GM23338 (cell line): ENCODE measurements at regions not wholly inside any gene's neighbourhood (a gene's known extent, or its start where the extent isn't known, plus 50 kb on each side); places are given as distances from the start of the nearest gene placed in this dataset.

Experiments
- ATAC-seq: fragments of 200-7000 bp; cut with Tn5 transposase; 3 replicates; pipeline ENCODE4 v1.9.1; 2020
- DNase-seq: peaks from one replicate; pipeline ENCODE4 v3.0.0-alpha.2; 2015; ENCODE audit warnings: low spot score
- H2AFZ ChIP-seq: fragments of 200-600 bp; sonication (generic); 2 replicates; pipeline ENCODE4 v1.8.0; 2016; ENCODE audit warnings: antibody characterized with exemption, mild to moderate bottlenecking, moderate library complexity
- H3F3A ChIP-seq: fragments of 200-600 bp; sonication (generic); replicated peaks from 2 replicates; pipeline ENCODE4 v1.8.0; 2017; ENCODE audit warnings: antibody characterized with exemption, mixed run types, low read depth
- H3K27ac ChIP-seq: fragments of 200-600 bp; sonication (generic); 2 replicates; pipeline ENCODE4 v1.6.1; 2016; ENCODE audit warnings: low read depth
- H3K27me3 ChIP-seq: fragments of 200-600 bp; sonication (generic); 2 replicates; pipeline ENCODE4 v1.8.0; 2016; ENCODE audit warnings: mild to moderate bottlenecking, mixed run types, moderate library complexity; ENCODE audit not compliant: insufficient read depth
- H3K36me3 ChIP-seq: fragments of 200-600 bp; sonication (generic); 2 replicates; pipeline ENCODE4 v1.8.0; 2016; ENCODE audit warnings: mild to moderate bottlenecking; ENCODE audit not compliant: insufficient read depth
- H3K4me1 ChIP-seq: fragments of 200-600 bp; sonication (generic); 2 replicates; pipeline ENCODE4 v1.8.0; 2016; ENCODE audit warnings: mild to moderate bottlenecking, moderate library complexity; ENCODE audit not compliant: insufficient read depth
- H3K4me2 ChIP-seq: fragments of 200-600 bp; sonication (generic); 2 replicates; pipeline ENCODE4 v1.7.1; 2017; ENCODE audit warnings: mixed run types
- H3K4me3 ChIP-seq: fragments of 200-600 bp; sonication (generic); 2 replicates; pipeline ENCODE4 v1.6.1; 2016; ENCODE audit warnings: mixed run types
- H3K79me2 ChIP-seq: fragments of 200-600 bp; sonication (generic); replicated peaks from 2 replicates; pipeline ENCODE4 v1.8.0; 2017; ENCODE audit warnings: mild to moderate bottlenecking; ENCODE audit not compliant: insufficient read depth
- H3K9me2 ChIP-seq: fragments of 200-600 bp; sonication (generic); 2 replicates; pipeline ENCODE4 v1.8.0; 2017; ENCODE audit not compliant: insufficient read depth
- H4K20me1 ChIP-seq: fragments of 200-600 bp; sonication (generic); replicated peaks from 2 replicates; pipeline ENCODE4 v1.8.0; 2017; ENCODE audit warnings: mild to moderate bottlenecking; ENCODE audit not compliant: insufficient read depth
- H3K27ac Mint-ChIP-seq: 2 replicates; pipeline ENCODE4 v1.8.0; 2020; ENCODE audit warnings: inconsistent platforms, mild to moderate bottlenecking, moderate library complexity, mixed read lengths
- H3K27me3 Mint-ChIP-seq: 3 replicates; pipeline ENCODE4 v1.8.0; 2022; ENCODE audit warnings: low read depth, mild to moderate bottlenecking, moderate library complexity, mixed read lengths, inconsistent platforms; ENCODE audit not compliant: insufficient read depth, poor library complexity
- H3K36me3 Mint-ChIP-seq: 3 replicates; pipeline ENCODE4 v1.8.0; 2021; ENCODE audit warnings: low read depth, mild to moderate bottlenecking, inconsistent platforms, moderate library complexity, mixed read lengths
- H3K4me1 Mint-ChIP-seq: 3 replicates; pipeline ENCODE4 v1.8.0; 2020; ENCODE audit warnings: mild to moderate bottlenecking, inconsistent platforms, mixed read lengths
- H3K4me3 Mint-ChIP-seq: 3 replicates; pipeline ENCODE4 v1.8.0; 2021; ENCODE audit warnings: moderate library complexity, mild to moderate bottlenecking, inconsistent platforms, mixed read lengths
- H3K9me3 Mint-ChIP-seq: 3 replicates; pipeline ENCODE4 v1.8.0; 2020; ENCODE audit warnings: moderate library complexity, mild to moderate bottlenecking, inconsistent platforms, mixed read lengths
- CREB1 ChIP-seq: fragments of 250-450 bp; sonication (Bioruptor Pico); IDR thresholded peaks from 2 replicates; pipeline ENCODE4 v1.5.0; 2020; ENCODE audit warnings: low read depth, mild to moderate bottlenecking, moderate library complexity
- EZH2 ChIP-seq: fragments of 200-600 bp; sonication (generic); IDR thresholded peaks from one replicate; pipeline ENCODE4 v1.8.0; 2017; ENCODE audit warnings: antibody characterized with exemption, mild to moderate bottlenecking, low read depth; ENCODE audit not compliant: unreplicated experiment
- EZH2phosphoT487 ChIP-seq: fragments of 200-600 bp; sonication (generic); IDR thresholded peaks from one replicate; pipeline ENCODE4 v1.8.1; 2018; ENCODE audit warnings: antibody characterized with exemption; ENCODE audit not compliant: unreplicated experiment
- JUNB ChIP-seq: IDR thresholded peaks from one replicate; pipeline ENCODE4 v1.6.1; 2016; ENCODE audit warnings: antibody characterized with exemption; ENCODE audit not compliant: unreplicated experiment
- REST ChIP-seq: IDR thresholded peaks from one replicate; pipeline ENCODE4 v1.6.1; 2018; ENCODE audit warnings: antibody characterized with exemption; ENCODE audit not compliant: unreplicated experiment
- STAT1 ChIP-seq: IDR thresholded peaks from one replicate; pipeline ENCODE4 v1.6.1; 2016; ENCODE audit warnings: antibody characterized with exemption; ENCODE audit not compliant: unreplicated experiment
- ZNF114 ChIP-seq: fragments of 250-450 bp; sonication (Bioruptor Pico); IDR thresholded peaks from 2 replicates; pipeline ENCODE4 v1.5.0; 2020; ENCODE audit warnings: mild to moderate bottlenecking, moderate library complexity
- ZNF331 ChIP-seq: fragments of 250-450 bp; sonication (Bioruptor Pico); IDR thresholded peaks from 2 replicates; pipeline ENCODE4 v1.5.0; 2020; ENCODE audit warnings: low read depth, mild to moderate bottlenecking, moderate library complexity
- TF ChIP-seq, protein P1 (sequence below): fragments of 250-450 bp; sonication (Bioruptor Pico); IDR thresholded peaks from 2 replicates; pipeline ENCODE4 v1.5.0; 2020; ENCODE audit warnings: mild to moderate bottlenecking, moderate library complexity

GRCh38 chr6:92684386-92684785, 735.0 kb downstream of the EPHA7 start:
- no peak overlapping the region for H2AFZ ChIP-seq
- H3F3A ChIP-seq: no peaks in the 10 kb centered on the region
- H3K4me2 ChIP-seq: no peak overlapping the region
- no peak overlapping the region for H3K4me3 Mint-ChIP-seq
- H3K27me3 Mint-ChIP-seq: no peaks in the 10 kb centered on the region
- no peaks in the 10 kb centered on the region for H3K79me2 ChIP-seq
- H3K4me1 Mint-ChIP-seq: no peaks in the 10 kb centered on the region
- no peak overlapping the region for H3K4me3 ChIP-seq
- no peak for ATAC-seq
- DNase-seq: no peak
- H4K20me1 ChIP-seq: no peaks in the 10 kb centered on the region
- no peak overlapping the region for H3K27ac ChIP-seq
- H3K36me3 Mint-ChIP-seq: no peaks in the 10 kb centered on the region
- no peaks in the 10 kb centered on the region for H3K9me3 Mint-ChIP-seq
- H3K4me1 ChIP-seq: no peaks in the 10 kb centered on the region
- no peaks in the 10 kb centered on the region for H3K36me3 ChIP-seq
- no peak overlapping the region for H3K27ac Mint-ChIP-seq
- no peaks in the 10 kb centered on the region for H3K9me2 ChIP-seq
- TF ChIP-seq ZNF331 (CRISPR knock-in tag): no peak
- no peak for TF ChIP-seq REST
- no peaks in the 10 kb centered on the region for H3K27me3 ChIP-seq

DNA sequence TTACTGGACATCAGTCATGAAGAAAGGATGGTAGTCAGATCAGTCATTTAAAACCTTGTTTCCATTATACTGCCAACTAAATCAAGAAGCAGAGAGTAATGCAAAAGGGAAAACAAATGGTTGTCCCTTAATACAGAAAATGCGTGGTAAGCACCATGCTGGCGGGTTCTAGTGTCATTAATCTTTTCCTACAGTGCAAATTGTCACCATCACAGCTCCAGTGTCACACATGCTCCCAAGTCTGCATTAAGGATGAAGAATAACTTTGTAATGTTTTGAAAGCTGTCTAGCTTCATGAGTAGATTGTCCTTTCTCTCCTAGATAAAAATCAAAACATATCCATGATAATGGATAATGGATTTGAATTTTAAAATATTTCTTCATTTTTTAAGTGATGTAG, 735.6 kb downstream of the EPHA7 start:
- Histone ChIP-seq H2AFZ (no peak overlapping the region), H3K27ac (no peak overlapping the region), H3K27me3 (no peaks in the 10 kb centered on the region), H3F3A (no peaks in the 10 kb centered on the region), H3K36me3 (no peaks in the 10 kb centered on the region), H3K4me2 (no peak overlapping the region), H3K4me1 (no peaks in the 10 kb centered on the region), H3K4me3 (no peak overlapping the region), H4K20me1 (no peaks in the 10 kb centered on the region), H3K79me2 (no peaks in the 10 kb centered on the region), H3K9me2 (no peaks in the 10 kb centered on the region)
- no peak overlapping the region for H3K27ac Mint-ChIP-seq
- ATAC-seq (no peak), DNase-seq (no peak)
- no peaks in the 10 kb centered on the region for H3K4me1 Mint-ChIP-seq
- no peaks in the 10 kb centered on the region for H3K27me3 Mint-ChIP-seq
- no peaks in the 10 kb centered on the region for H3K36me3 Mint-ChIP-seq
- no peak overlapping the region for H3K4me3 Mint-ChIP-seq
- H3K9me3 Mint-ChIP-seq: no peaks in the 10 kb centered on the region
- TF ChIP-seq JUNB (no peak), REST (no peak), ZNF114 (CRISPR knock-in tag) (no peak), EZH2 (no peak), STAT1 (no peak), EZH2phosphoT487 (no peak), CREB1 (CRISPR knock-in tag) (no peak)
- TF ChIP-seq, protein P1, sequence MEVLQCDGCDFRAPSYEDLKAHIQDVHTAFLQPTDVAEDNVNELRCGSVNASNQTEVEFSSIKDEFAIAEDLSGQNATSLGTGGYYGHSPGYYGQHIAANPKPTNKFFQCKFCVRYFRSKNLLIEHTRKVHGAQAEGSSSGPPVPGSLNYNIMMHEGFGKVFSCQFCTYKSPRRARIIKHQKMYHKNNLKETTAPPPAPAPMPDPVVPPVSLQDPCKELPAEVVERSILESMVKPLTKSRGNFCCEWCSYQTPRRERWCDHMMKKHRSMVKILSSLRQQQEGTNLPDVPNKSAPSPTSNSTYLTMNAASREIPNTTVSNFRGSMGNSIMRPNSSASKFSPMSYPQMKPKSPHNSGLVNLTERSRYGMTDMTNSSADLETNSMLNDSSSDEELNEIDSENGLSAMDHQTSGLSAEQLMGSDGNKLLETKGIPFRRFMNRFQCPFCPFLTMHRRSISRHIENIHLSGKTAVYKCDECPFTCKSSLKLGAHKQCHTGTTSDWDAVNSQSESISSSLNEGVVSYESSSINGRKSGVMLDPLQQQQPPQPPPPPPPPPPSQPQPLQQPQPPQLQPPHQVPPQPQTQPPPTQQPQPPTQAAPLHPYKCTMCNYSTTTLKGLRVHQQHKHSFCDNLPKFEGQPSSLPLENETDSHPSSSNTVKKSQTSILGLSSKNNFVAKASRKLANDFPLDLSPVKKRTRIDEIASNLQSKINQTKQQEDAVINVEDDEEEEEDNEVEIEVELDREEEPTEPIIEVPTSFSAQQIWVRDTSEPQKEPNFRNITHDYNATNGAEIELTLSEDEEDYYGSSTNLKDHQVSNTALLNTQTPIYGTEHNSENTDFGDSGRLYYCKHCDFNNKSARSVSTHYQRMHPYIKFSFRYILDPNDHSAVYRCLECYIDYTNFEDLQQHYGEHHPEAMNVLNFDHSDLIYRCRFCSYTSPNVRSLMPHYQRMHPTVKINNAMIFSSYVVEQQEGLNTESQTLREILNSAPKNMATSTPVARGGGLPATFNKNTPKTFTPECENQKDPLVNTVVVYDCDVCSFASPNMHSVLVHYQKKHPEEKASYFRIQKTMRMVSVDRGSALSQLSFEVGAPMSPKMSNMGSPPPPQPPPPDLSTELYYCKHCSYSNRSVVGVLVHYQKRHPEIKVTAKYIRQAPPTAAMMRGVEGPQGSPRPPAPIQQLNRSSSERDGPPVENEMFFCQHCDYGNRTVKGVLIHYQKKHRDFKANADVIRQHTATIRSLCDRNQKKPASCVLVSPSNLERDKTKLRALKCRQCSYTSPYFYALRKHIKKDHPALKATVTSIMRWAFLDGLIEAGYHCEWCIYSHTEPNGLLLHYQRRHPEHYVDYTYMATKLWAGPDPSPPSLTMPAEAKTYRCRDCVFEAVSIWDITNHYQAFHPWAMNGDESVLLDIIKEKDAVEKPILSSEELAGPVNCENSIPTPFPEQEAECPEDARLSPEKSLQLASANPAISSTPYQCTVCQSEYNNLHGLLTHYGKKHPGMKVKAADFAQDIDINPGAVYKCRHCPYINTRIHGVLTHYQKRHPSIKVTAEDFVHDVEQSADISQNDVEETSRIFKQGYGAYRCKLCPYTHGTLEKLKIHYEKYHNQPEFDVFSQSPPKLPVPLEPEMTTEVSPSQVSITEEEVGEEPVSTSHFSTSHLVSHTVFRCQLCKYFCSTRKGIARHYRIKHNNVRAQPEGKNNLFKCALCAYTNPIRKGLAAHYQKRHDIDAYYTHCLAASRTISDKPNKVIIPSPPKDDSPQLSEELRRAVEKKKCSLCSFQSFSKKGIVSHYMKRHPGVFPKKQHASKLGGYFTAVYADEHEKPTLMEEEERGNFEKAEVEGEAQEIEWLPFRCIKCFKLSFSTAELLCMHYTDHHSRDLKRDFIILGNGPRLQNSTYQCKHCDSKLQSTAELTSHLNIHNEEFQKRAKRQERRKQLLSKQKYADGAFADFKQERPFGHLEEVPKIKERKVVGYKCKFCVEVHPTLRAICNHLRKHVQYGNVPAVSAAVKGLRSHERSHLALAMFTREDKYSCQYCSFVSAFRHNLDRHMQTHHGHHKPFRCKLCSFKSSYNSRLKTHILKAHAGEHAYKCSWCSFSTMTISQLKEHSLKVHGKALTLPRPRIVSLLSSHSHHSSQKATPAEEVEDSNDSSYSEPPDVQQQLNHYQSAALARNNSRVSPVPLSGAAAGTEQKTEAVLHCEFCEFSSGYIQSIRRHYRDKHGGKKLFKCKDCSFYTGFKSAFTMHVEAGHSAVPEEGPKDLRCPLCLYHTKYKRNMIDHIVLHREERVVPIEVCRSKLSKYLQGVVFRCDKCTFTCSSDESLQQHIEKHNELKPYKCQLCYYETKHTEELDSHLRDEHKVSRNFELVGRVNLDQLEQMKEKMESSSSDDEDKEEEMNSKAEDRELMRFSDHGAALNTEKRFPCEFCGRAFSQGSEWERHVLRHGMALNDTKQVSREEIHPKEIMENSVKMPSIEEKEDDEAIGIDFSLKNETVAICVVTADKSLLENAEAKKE (CRISPR knock-in tag): no peak
